Large intestine (tissue), 3 donors: ENCODE measurements at regions not wholly inside any gene's neighbourhood (a gene's known extent, or its start where the extent isn't known, plus 50 kb on each side); places are given as distances from the start of the nearest gene placed in this dataset.
"Not testable (repeated sequence)": the region's sequence is repeated elsewhere in the genome, so short reads cannot be mapped to it uniquely, and the experiment has no call there.

Experiments used
- DNase-seq, 2 donors: peaks; one replicate each; pipeline versions ENCODE4 v3.0.0 to v3.0.0-alpha.2; 2013
- H3K27ac ChIP-seq: one replicate; pipeline ENCODE4 v1.5.1; 2013; ENCODE audit warnings: low read length
- H3K27me3 ChIP-seq: 2 replicates; pipeline ENCODE4 v1.6.1; 2013; ENCODE audit warnings: low read length; ENCODE audit not compliant: control insufficient read depth, insufficient read depth
- H3K36me3 ChIP-seq: 2 replicates; pipeline ENCODE4 v1.6.1; 2013; ENCODE audit warnings: low read length; ENCODE audit not compliant: control insufficient read depth, insufficient read depth
- H3K4me1 ChIP-seq: one replicate; pipeline ENCODE4 v1.6.1; 2013; ENCODE audit warnings: low read length; ENCODE audit not compliant: control insufficient read depth, insufficient read depth
- H3K4me3 ChIP-seq: one replicate; pipeline ENCODE4 v1.5.1; 2013; ENCODE audit warnings: low read length
- H3K9me3 ChIP-seq: one replicate; pipeline ENCODE4 v1.6.1; 2013; ENCODE audit warnings: mild to moderate bottlenecking, low read depth, low read length, moderate library complexity; ENCODE audit not compliant: control insufficient read depth
- WGBS: methylation state at CpG from one replicate; pipeline ENCODE4 v1.1.5; 2013; ENCODE audit warnings: low lambda C conversion rate; ENCODE audit not compliant: insufficient coverage; 5-methylcytosine and 5-hydroxymethylcytosine counted together

- DNase-seq, result no peak
- peaks cover 4% of the 10 kb centered on the region for H3K27me3 ChIP-seq
Measured at GRCh38 chr1:239989990-239990389, 101.7 kb upstream of the FMN2 start.

GRCh38 chr1:239992566-239992965 lies 99.1 kb upstream of the FMN2 start:
- H3K9me3 ChIP-seq, H3K36me3 ChIP-seq, H3K27ac ChIP-seq, DNase-seq, H3K4me3 ChIP-seq, H3K4me1 ChIP-seq: not testable (repeated sequence)
- WGBS, result no CpG with 5 or more reads among the region's 8 CpGs
- H3K27me3 ChIP-seq, result peaks cover 25% of the 10 kb centered on the region

More at GRCh38 chr1:239989990-239990389, 101.7 kb upstream of the FMN2 start:
- Histone ChIP-seq H3K4me3 (no peak overlapping the region), H3K36me3 (no peaks in the 10 kb centered on the region), H3K9me3 (no peaks in the 10 kb centered on the region), H3K27ac (no peak overlapping the region), H3K4me1 (no peaks in the 10 kb centered on the region)
- WGBS, result no CpG with 5 or more reads among the region's 2 CpGs

GRCh38 chr1:239993366-239993765 lies 98.3 kb upstream of the FMN2 start:
- Histone ChIP-seq H3K4me1 (no peaks in the 10 kb centered on the region), H3K4me3 (no peak overlapping the region), H3K27me3 (peaks cover 33% of the 10 kb centered on the region), H3K36me3 (no peaks in the 10 kb centered on the region), H3K27ac (no peak overlapping the region), H3K9me3 (no peaks in the 10 kb centered on the region)
- no peak for DNase-seq
- WGBS, result no CpG with 5 or more reads among the region's 4 CpGs

- Histone ChIP-seq H3K36me3 (no peaks in the 10 kb centered on the region), H3K4me3 (no peak overlapping the region), H3K27me3 (peaks cover 49% of the 10 kb centered on the region), H3K4me1 (no peaks in the 10 kb centered on the region), H3K27ac (no peak overlapping the region), H3K9me3 (no peaks in the 10 kb centered on the region)
- 83% methylated on average over 1 of the region's 3 CpGs for WGBS
- no peak for DNase-seq
Measured at GRCh38 chr1:239995281-239995680, 96.4 kb upstream of the FMN2 start.

- Histone ChIP-seq H3K36me3 (no peaks in the 10 kb centered on the region), H3K27ac (no peak overlapping the region), H3K27me3 (peaks cover 54% of the 10 kb centered on the region), H3K9me3 (no peaks in the 10 kb centered on the region), H3K4me3 (no peak overlapping the region), H3K4me1 (no peaks in the 10 kb centered on the region)
- no peak for DNase-seq
- no CpG with 5 or more reads among the region's 6 CpGs for WGBS
Measured at GRCh38 chr1:239997160-239997514, 94.5 kb upstream of the FMN2 start.

- WGBS, result no CpG with 5 or more reads among the region's 104 CpGs
- no peak overlapping the region for H3K4me3 ChIP-seq
- H3K9me3 ChIP-seq, result no peaks in the 10 kb centered on the region
- no peaks in the 10 kb centered on the region for H3K36me3 ChIP-seq
- H3K27ac ChIP-seq, result no peak overlapping the region
- H3K27me3 ChIP-seq, result peaks cover 57% of the 10 kb centered on the region
- DNase-seq, result peak in 1 of 2 donors; percentile 38
- no peaks in the 10 kb centered on the region for H3K4me1 ChIP-seq
Measured at GRCh38 chr1:239997515-239998311, 94.0 kb upstream of the FMN2 start.

GRCh38 chr1:239998312-239998649 lies 93.4 kb upstream of the FMN2 start:
- H3K27ac ChIP-seq, result no peak overlapping the region
- no peak overlapping the region for H3K4me3 ChIP-seq
- H3K36me3 ChIP-seq, result no peaks in the 10 kb centered on the region
- DNase-seq, result no peak
- 86% methylated on average over 1 of the region's 3 CpGs for WGBS
- no peaks in the 10 kb centered on the region for H3K9me3 ChIP-seq
- H3K27me3 ChIP-seq, result peaks cover 60% of the 10 kb centered on the region
- H3K4me1 ChIP-seq, result no peaks in the 10 kb centered on the region

- no CpG with 5 or more reads among the region's 2 CpGs for WGBS
- Histone ChIP-seq H3K36me3 (no peaks in the 10 kb centered on the region), H3K9me3 (no peaks in the 10 kb centered on the region), H3K27ac (no peak overlapping the region), H3K4me1 (no peaks in the 10 kb centered on the region), H3K27me3 (peaks cover 60% of the 10 kb centered on the region), H3K4me3 (no peak overlapping the region)
- no peak for DNase-seq
Measured at GRCh38 chr1:239999170-239999569, 92.5 kb upstream of the FMN2 start.

GRCh38 chr1:240000634-240001033 lies 91.0 kb upstream of the FMN2 start:
- H3K4me3 ChIP-seq, result no peak overlapping the region
- no peak for DNase-seq
- H3K27ac ChIP-seq, result no peak overlapping the region
- WGBS, result 92% methylated on average over 2 of the region's 4 CpGs
- no peaks in the 10 kb centered on the region for H3K36me3 ChIP-seq
- peaks cover 53% of the 10 kb centered on the region for H3K27me3 ChIP-seq
- H3K9me3 ChIP-seq, result no peaks in the 10 kb centered on the region
- H3K4me1 ChIP-seq, result no peaks in the 10 kb centered on the region

GRCh38 chr1:240001177-240001740 lies 90.4 kb upstream of the FMN2 start:
- Histone ChIP-seq H3K4me1 (no peaks in the 10 kb centered on the region), H3K36me3 (no peaks in the 10 kb centered on the region), H3K4me3 (no peak overlapping the region), H3K27ac (no peak overlapping the region), H3K27me3 (peaks cover 50% of the 10 kb centered on the region), H3K9me3 (no peaks in the 10 kb centered on the region)
- no peak for DNase-seq
- WGBS, result 20% methylated on average over 1 of the region's 7 CpGs
